Lower lobe of right lung (tissue), 2 donors: ENCODE measurements at regions not wholly inside any gene's neighbourhood (a gene's known extent, or its start where the extent isn't known, plus 50 kb on each side); places are given as distances from the start of the nearest gene placed in this dataset.

Source experiments
- ATAC-seq, 2 donors: fragments of 200-7000 bp; cut with Tn5 transposase; one replicate each; pipeline ENCODE4 v1.9.1; 2020 to 2022; ENCODE audit warnings: mild to moderate bottlenecking in 2 of 2, moderate library complexity in 2 of 2
- DNase-seq: peaks from one replicate; pipeline ENCODE4 v3.0.0-alpha.2; 2020
- H3K27ac ChIP-seq: fragments of 200-600 bp; one replicate; pipeline ENCODE4 v1.8.0; 2022
- H3K27me3 ChIP-seq: fragments of 200-600 bp; one replicate; pipeline ENCODE4 v1.8.0; 2022; ENCODE audit warnings: low read depth
- H3K36me3 ChIP-seq: fragments of 200-600 bp; one replicate; pipeline ENCODE4 v1.8.0; 2022; ENCODE audit warnings: mild to moderate bottlenecking
- H3K4me1 ChIP-seq: fragments of 200-600 bp; one replicate; pipeline ENCODE4 v1.8.0; 2022
- H3K4me3 ChIP-seq: fragments of 200-600 bp; one replicate; pipeline ENCODE4 v1.8.0; 2022; ENCODE audit warnings: mild to moderate bottlenecking
- H3K9me3 ChIP-seq: fragments of 200-600 bp; one replicate; pipeline ENCODE4 v1.8.0; 2022
- CTCF ChIP-seq: fragments of 200-600 bp; IDR thresholded peaks from one replicate; pipeline ENCODE4 v1.8.0; 2022; ENCODE audit warnings: antibody characterized with exemption, mild to moderate bottlenecking
- intact Hi-C: fragments of 100-400 bp; cut with DNase I; formaldehyde crosslinking; loops from one replicate; pipeline ENCODE4 v1.11.0; 2022
- donor health status: DM: no; HTN: yes; CAD: no; lungs with severe emphysema.

- H3K27me3 ChIP-seq: no peaks in the 10 kb centered on the region
- ATAC-seq (no peak), DNase-seq (no peak)
- no peak for TF ChIP-seq CTCF
- H3K36me3 ChIP-seq: no peaks in the 10 kb centered on the region
- no peak overlapping the region for H3K27ac ChIP-seq
- no peak overlapping the region for H3K4me3 ChIP-seq
- H3K4me1 ChIP-seq: no peaks in the 10 kb centered on the region
- intact Hi-C loops: no loop called here
- H3K9me3 ChIP-seq: no peaks in the 10 kb centered on the region
Measured at GRCh38 chr4:17301266-17301665, 210.6 kb downstream of the QDPR start.

GRCh38 chr4:17296921-17297890 is 214.7 kb downstream of the QDPR start:
- Histone ChIP-seq H3K36me3 (no peaks in the 10 kb centered on the region), H3K27ac (no peak overlapping the region), H3K9me3 (no peaks in the 10 kb centered on the region), H3K27me3 (no peaks in the 10 kb centered on the region), H3K4me1 (no peaks in the 10 kb centered on the region), H3K4me3 (no peak overlapping the region)
- DNase-seq: no peak
- ATAC-seq: no peak
- no peak for TF ChIP-seq CTCF
- intact Hi-C loops: no loop called here

- H3K27me3 ChIP-seq: no peaks in the 10 kb centered on the region
- TF ChIP-seq CTCF: no peak
- ATAC-seq (no peak), DNase-seq (no peak)
- H3K4me1 ChIP-seq: no peaks in the 10 kb centered on the region
- intact Hi-C loops: no loop called here
- H3K36me3 ChIP-seq: no peaks in the 10 kb centered on the region
- no peak overlapping the region for H3K4me3 ChIP-seq
- H3K27ac ChIP-seq: no peak overlapping the region
- no peaks in the 10 kb centered on the region for H3K9me3 ChIP-seq
Measured at GRCh38 chr4:17293901-17294300, 218.0 kb downstream of the QDPR start.

- H3K4me3 ChIP-seq: no peak overlapping the region
- H3K27ac ChIP-seq: no peak overlapping the region
Measured at GRCh38 chr4:17288151-17288550, 223.7 kb downstream of the QDPR start.

GRCh38 chr4:17286752-17287460 is 225.0 kb downstream of the QDPR start:
- H3K4me3 ChIP-seq: no peak overlapping the region
- no peaks in the 10 kb centered on the region for H3K9me3 ChIP-seq
- intact Hi-C loops: no loop called here
- H3K36me3 ChIP-seq: no peaks in the 10 kb centered on the region
- no peaks in the 10 kb centered on the region for H3K27me3 ChIP-seq
- no peak for ATAC-seq
- no peak for DNase-seq
- H3K4me1 ChIP-seq: peaks cover 14% of the 10 kb centered on the region
- TF ChIP-seq CTCF: no peak
- H3K27ac ChIP-seq: no peak overlapping the region

More at GRCh38 chr4:17288151-17288550, 223.7 kb downstream of the QDPR start:
- DNase-seq: no peak
- intact Hi-C loops: no loop called here
- H3K27me3 ChIP-seq: no peaks in the 10 kb centered on the region
- no peaks in the 10 kb centered on the region for H3K9me3 ChIP-seq
- TF ChIP-seq CTCF: no peak
- no peaks in the 10 kb centered on the region for H3K36me3 ChIP-seq
- H3K4me1 ChIP-seq: peaks cover 14% of the 10 kb centered on the region
- ATAC-seq: no peak
